HCEC 1CT (cell line): ENCODE measurements at regions not wholly inside any gene's neighbourhood (a gene's known extent, or its start where the extent isn't known, plus 50 kb on each side); places are given as distances from the start of the nearest gene placed in this dataset.
"Not testable (repeated sequence)": the region's sequence is repeated elsewhere in the genome, so short reads cannot be mapped to it uniquely, and the experiment has no call there.

Source experiments
- DNase-seq: peaks from one replicate; pipeline ENCODE4 v3.0.0-alpha.2; 2017

DNA sequence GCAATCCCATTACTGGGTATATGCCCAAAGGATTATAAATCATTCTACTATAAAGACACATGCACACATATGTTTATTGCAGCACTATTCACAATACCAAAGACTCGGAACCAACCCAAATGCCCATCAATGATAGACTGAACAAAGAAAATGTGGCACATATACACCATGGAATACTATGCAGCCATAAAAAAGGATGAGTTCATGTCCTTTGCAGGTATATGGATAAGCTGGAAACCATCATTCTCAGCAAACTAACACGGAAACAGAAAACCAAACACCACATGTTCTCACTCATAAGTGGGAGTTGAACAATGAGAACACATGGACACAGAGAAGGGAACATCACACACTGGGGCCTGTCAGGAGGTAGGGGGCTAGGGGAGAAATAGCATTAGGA is 235.7 kb downstream of the PTN start:
- DNase-seq = not testable (repeated sequence)

GRCh38 chr7:137103526-137103925 is 235.1 kb downstream of the CHRM2 start:
- DNase-seq = not testable (repeated sequence)

- no peak for DNase-seq
These were observed 228.7 kb downstream of the CHRM2 start for GRCh38 chr7:137097111-137097510.

DNA sequence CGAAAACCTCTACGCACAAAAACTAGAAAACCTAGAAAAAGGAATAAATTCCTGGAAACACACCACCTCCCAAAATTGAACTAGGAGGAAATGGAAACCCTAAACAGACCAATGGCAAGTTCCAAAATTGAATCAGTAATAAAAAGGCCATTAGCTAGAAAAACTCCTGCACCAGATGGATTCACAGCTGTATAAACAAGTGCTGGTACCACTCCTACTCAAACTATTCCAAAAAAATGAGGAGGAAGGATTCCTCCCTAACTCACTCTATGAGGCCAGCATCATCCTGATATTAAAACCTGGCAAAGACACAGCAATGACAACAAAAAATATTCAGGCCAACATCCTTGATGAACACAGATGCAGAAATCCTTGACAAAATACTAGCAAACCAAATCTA is 228.2 kb downstream of the CHRM2 start:
- no peak for DNase-seq

DNA sequence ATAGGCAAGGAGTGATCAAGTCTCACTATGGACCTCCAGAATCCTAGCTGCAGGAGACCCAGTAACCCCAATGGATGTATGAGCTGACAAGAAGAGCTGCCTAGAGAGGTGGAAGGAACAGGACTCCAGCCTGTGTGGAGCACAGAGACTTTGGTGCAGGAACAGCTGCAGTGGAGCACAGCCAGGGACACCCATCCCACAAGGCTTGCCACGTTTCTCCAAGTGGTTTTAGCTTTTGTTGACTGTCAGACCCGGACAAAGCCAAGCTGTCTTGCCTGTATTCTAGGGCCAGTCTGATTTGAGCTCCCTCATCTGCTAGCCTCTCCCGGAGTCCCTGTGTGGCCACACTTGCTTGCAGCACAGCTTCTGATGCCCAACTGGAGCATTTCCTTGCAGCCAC is 224.7 kb downstream of the CHRM2 start:
- no peak for DNase-seq

DNA sequence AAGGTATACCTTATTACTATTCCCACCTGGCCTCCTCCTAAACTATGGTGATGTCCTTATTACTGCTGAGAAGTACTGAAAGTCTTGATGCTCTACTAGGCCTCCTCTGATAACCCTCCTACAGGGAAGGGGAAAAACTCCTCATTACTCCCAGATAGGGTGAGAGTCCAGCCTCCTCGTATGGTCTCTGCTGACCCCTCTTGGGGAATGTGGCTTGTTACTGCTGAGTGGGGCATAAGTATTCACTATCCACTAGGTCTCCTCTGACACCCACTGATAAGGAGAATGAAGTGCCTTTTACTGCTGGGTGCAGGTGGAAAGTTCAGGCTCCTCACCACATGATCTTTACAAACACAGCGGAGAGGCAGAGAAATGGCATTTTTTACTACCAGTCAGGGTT is 222.9 kb downstream of the CHRM2 start:
- peak; percentile 24 for DNase-seq

GRCh38 chr7:137086896-137087295 is 218.4 kb downstream of the CHRM2 start:
- no peak for DNase-seq

DNA sequence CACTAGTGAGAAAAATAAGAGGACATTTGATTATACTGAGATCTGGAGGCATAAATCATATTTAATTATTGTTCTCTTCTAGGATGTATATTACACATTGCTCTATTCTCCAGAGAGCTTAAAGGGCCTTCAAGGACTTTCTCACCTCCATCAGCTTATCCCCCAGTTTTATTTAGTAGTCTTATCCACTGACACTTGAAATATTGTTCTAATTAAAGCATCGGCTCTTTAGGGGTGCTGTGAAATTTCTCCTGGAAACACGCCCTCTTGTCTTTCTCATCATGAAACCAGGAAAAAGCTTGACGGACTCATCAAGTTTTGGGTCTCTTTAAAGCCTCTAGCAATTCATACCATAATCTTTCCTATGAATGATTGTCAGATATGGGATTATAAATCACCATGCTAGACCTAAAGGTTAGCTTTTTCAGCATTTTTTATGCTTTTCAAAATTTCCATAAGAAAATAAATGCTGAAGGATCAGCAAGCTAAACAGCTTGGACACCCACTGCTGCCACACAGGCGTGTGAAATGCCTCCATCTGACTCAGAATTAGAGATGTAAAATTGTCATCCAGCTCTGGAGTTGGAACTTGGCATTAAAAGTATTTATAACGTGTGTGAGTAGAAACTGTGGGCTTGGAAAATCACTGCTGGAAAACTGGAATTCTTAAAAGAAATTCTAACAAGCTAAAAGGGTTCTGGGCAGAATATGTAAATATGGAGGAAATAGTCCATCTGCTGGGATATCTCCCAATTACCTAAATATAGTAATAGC is 216.3 kb downstream of the CHRM2 start:
- DNase-seq = peak; percentile 14

DNA sequence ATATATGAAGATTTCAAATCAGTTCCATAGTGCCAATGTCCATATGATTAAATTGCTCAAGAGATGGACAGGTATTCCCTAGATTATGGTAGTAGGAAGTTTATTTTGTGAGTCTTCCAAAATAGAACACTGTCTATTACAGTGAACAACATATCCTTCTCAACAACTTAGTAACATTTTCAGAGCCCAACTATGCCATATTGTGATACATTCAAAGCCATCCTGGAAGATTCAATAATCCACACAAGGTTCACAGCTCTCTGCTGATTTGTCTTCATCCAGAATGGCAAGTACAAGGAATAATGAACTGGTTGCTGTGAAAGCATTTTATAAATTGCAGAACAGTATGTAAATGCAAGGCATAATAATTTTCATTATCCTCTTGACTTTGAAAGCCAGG is 213.9 kb downstream of the CHRM2 start:
- DNase-seq = no peak

GRCh38 chr7:137081321-137082093 is 213.1 kb downstream of the CHRM2 start:
- DNase-seq = peak; percentile 92

DNA sequence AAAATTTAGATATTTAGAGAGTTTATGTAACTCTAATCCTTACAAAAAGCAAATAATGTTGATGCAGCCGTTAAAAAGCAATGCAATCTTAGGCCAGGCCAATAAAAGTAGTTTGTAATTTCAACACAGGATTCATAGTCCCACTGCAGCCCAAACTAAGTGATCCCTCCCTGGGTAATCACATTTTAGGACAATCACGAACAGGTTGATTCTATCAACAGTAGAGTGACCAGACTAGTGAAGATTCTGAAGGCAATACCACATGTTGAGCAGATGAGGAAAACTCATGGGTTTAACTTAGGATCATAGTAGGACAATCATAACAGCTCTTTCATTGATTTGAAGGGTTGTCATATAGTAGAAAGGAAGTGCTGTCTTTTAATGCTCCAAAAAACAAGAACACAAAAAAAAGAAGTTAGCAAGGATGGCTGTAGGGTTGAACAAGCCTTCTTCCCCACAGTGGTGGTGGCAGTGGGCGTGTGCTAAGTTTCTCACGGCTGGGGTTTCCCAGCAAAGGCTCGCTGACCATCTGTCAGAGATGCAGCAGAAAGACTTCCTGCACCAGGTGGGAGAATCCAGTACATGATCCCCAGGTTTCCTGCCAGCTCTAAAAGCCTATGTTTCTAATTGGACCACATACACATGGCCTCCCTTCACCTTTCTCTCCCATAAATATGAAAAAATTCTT is 212.2 kb downstream of the CHRM2 start:
- peak; percentile 43 for DNase-seq

DNA sequence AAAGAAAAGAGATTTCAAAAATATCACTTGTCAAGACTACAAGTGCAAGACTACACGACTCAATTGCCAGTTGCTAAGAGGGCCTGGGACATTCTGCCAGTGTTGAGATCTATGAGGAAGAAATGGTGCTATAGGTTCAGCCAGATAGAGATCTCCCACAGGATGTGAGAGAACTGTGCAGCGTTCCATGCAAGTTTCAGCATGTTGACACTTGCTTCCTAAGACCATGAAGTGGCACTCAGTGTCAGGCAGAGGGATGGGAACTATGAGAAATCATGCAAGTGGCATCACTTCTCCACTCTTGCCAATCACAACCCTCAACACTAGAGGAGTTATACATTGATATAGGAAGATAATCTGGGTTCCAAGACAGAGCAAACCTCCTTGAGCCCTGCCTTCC is 210.3 kb downstream of the CHRM2 start:
- DNase-seq = no peak

DNA sequence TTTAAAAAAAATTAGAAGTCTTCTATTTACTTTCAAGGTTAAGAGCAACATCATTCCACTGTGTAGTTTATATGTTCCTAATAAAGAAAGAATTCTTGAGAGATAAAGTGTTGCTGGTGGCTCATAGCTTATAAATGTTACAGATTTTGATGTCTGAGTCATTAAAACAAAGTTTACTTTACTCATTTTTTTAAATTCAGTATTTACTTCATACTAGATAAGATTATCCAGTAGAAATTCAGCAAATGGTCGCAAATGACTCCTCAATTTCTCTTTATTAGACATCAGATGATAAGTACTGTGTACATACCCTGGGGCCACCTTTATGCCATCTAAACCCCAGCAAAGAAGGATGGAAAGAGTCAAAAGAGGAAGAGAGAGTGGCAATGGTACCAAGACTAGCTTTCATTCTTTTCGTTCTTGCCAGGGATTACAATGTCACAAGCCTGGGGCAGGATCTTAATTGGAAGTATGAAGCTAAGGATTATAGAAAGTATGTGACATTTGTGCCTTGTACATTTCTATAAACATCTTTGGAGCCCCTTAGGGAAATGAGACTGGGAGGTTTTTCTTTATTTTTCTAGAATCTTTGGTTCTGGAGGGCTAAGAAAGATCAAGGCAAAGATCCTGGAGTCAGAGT is 206.1 kb downstream of the CHRM2 start:
- DNase-seq = peak; percentile 86

DNA sequence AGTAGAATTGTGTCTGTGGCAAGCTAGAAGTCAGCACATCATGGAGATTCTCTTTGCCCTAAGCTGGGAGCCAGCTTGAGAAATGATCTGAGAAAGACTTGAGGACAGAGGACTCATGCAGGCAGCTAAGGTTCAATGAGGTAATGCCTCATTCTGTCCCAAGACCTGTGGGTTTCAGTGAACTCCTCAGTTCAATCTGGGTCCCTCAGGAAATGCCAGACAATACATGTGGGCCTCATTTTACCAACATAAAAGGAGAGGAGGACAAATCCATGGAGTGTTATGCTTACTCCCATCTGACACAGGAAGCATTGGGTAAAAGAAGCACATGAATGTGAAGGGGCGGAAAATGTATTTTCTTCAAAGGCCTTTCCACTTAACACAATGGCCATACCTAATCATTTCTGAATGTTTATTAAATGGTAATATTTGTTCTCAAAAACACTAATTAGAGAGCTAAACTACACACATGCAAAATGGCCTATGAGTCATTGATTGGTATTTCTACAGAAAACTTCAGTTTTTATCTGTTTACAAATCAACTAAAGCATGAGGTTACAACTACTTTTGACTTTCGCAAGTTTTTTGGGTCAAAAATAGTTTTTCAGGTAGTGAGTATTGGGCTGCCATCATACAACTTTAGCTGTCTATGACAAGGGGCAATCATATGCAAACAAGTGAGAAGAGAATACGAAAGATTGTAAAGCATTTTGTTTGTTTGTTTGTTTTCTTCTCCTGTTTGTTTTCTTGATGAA is 205.3 kb downstream of the CHRM2 start:
- DNase-seq = peak; percentile 66
